Neuronal stem cell (in vitro differentiated cells): ENCODE measurements at regions not wholly inside any gene's neighbourhood (a gene's known extent, or its start where the extent isn't known, plus 50 kb on each side); places are given as distances from the start of the nearest gene placed in this dataset.
"Not testable (repeated sequence)": the region's sequence is repeated elsewhere in the genome, so short reads cannot be mapped to it uniquely, and the experiment has no call there.

Experiments
- DNase-seq: peaks from one replicate; pipeline ENCODE4 v3.0.0-alpha.2; 2013; ENCODE audit warnings: low spot score
- H2AFZ ChIP-seq: one replicate; pipeline ENCODE4 v1.6.1; 2013; ENCODE audit warnings: mild to moderate bottlenecking, low read length, inconsistent platforms
- H2AK5ac ChIP-seq: 2 replicates; pipeline ENCODE4 v1.6.1; 2013; ENCODE audit warnings: low read depth, mild to moderate bottlenecking, inconsistent platforms, low read length, moderate library complexity, mixed read lengths
- H2BK120ac ChIP-seq: 2 replicates; pipeline ENCODE4 v1.6.1; 2013; ENCODE audit warnings: low read depth, mild to moderate bottlenecking, inconsistent platforms, low read length, moderate library complexity, mixed read lengths
- H2BK12ac ChIP-seq: one replicate; pipeline ENCODE4 v1.6.1; 2013; ENCODE audit warnings: low read length, inconsistent platforms
- H2BK15ac ChIP-seq: 2 replicates; pipeline ENCODE4 v1.6.1; 2013; ENCODE audit warnings: mild to moderate bottlenecking, low read length, inconsistent platforms, mixed read lengths
- H2BK5ac ChIP-seq: one replicate; pipeline ENCODE4 v1.6.1; 2013; ENCODE audit warnings: inconsistent platforms, mild to moderate bottlenecking, low read length, moderate library complexity
- H3K14ac ChIP-seq: one replicate; pipeline ENCODE4 v1.6.1; 2013; ENCODE audit warnings: low read length, inconsistent platforms
- H3K18ac ChIP-seq: 2 replicates; pipeline ENCODE4 v1.6.1; 2013; ENCODE audit warnings: low read length, inconsistent platforms
- H3K23ac ChIP-seq: 2 replicates; pipeline ENCODE4 v1.6.1; 2013; ENCODE audit warnings: low read depth, mild to moderate bottlenecking, mixed read lengths, low read length, inconsistent platforms; ENCODE audit not compliant: poor library complexity
- H3K27ac ChIP-seq: replicated peaks from 3 replicates; pipeline ENCODE4 v1.5.1; 2013; ENCODE audit warnings: low read length, inconsistent platforms
- H3K27me3 ChIP-seq, 3 experiments: 2 replicates each; pipeline ENCODE4 v1.6.1; 2013; ENCODE audit warnings: low read length in 3 of 3, mild to moderate bottlenecking in 2 of 3, inconsistent platforms in 1 of 3, low read depth in 1 of 3, mixed read lengths in 1 of 3, moderate library complexity in 1 of 3; ENCODE audit not compliant: control insufficient read depth in 3 of 3, insufficient read depth in 3 of 3
- H3K36me3 ChIP-seq, 2 donors: replicated peaks in 1 of 2; 2 replicates each; pipeline ENCODE4 v1.6.1; 2013; ENCODE audit warnings: low read length in 2 of 2; ENCODE audit not compliant: control insufficient read depth in 2 of 2, insufficient read depth in 2 of 2
- H3K4ac ChIP-seq: 2 replicates; pipeline ENCODE4 v1.6.1; 2013; ENCODE audit warnings: inconsistent platforms, mild to moderate bottlenecking, low read length, moderate library complexity
- H3K4me1 ChIP-seq, 2 donors: 1 replicate in 1 of 2; 2 replicates in 1 of 2; pipeline ENCODE4 v1.6.1; 2013; ENCODE audit warnings: low read length in 2 of 2, low read depth in 1 of 2; ENCODE audit not compliant: control insufficient read depth in 2 of 2, insufficient read depth in 1 of 2
- H3K4me2 ChIP-seq: one replicate; pipeline ENCODE4 v1.6.1; 2013; ENCODE audit warnings: mild to moderate bottlenecking, low read length, inconsistent platforms; ENCODE audit not compliant: insufficient read depth, poor library complexity, severe bottlenecking
- H3K4me3 ChIP-seq, 2 donors: 2 replicates each; pipeline ENCODE4 v1.5.1; 2013; ENCODE audit warnings: low read length in 2 of 2, mild to moderate bottlenecking in 2 of 2, inconsistent platforms in 1 of 2, moderate library complexity in 1 of 2
- H3K79me1 ChIP-seq: one replicate; pipeline ENCODE4 v1.6.1; 2013; ENCODE audit warnings: low read depth, mild to moderate bottlenecking, inconsistent platforms, low read length, moderate library complexity
- H3K9ac ChIP-seq: one replicate; pipeline ENCODE4 v1.6.1; 2013; ENCODE audit warnings: mild to moderate bottlenecking, low read depth, low read length, inconsistent platforms; ENCODE audit not compliant: poor library complexity
- H3K9me3 ChIP-seq, 2 donors: replicated peaks in 1 of 2; 2 replicates each; pipeline versions ENCODE3 to v1.6.1; 2013; ENCODE audit warnings: low read length in 2 of 2, mild to moderate bottlenecking in 2 of 2, inconsistent platforms in 1 of 2, low read depth in 1 of 2, mixed read lengths in 1 of 2, moderate library complexity in 1 of 2; ENCODE audit not compliant: control insufficient read depth in 2 of 2, insufficient read depth in 1 of 2
- H4K8ac ChIP-seq: one replicate; pipeline ENCODE4 v1.6.1; 2013; ENCODE audit warnings: low read depth, mild to moderate bottlenecking, inconsistent platforms, low read length, moderate library complexity
- H4K91ac ChIP-seq: one replicate; pipeline ENCODE4 v1.6.1; 2013; ENCODE audit warnings: low read length, low read depth, mild to moderate bottlenecking, inconsistent platforms; ENCODE audit not compliant: poor library complexity
- WGBS, 2 donors: extraction: QIAGEN DNeasy Blood & Tissue Kit; methylation state at CpG; one replicate each; pipeline ENCODE4 v1.1.7; 2013; ENCODE audit warnings: missing lambda C conversion rate in 2 of 2, mixed read lengths in 1 of 2; ENCODE audit not compliant: insufficient read length in 2 of 2, insufficient replicate concordance in 1 of 2; ENCODE audit errors: extremely low coverage in 2 of 2; 5-methylcytosine and 5-hydroxymethylcytosine counted together

DNA sequence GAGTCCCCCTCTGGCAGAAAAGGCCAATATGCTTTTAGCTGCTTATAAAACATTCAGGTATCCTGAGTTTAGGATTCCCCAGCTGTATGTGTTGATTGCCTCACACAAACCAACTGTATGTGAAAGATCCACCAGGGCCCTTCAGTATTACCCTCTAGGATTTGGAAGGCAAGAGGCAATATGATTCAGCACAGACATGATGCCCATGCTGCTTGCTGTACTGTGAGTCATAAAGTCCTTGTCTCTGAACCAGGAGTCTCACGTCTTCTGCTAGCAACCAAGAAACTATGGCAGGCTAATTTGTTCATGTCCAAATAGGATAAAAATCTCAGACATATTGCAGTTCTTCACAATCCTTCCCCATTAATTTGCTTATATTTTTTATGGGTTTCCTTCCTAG, 789.2 kb upstream of the SLC35B3 start:
- Histone ChIP-seq H3K4me2 (no peak overlapping the region), H4K8ac (no peak overlapping the region), H3K27me3 (no peaks in the 10 kb centered on the region), H2BK15ac (no peak overlapping the region), H2AK5ac (no peak overlapping the region), H3K4ac (no peak overlapping the region), H3K9ac (no peak overlapping the region), H3K27ac (no peak overlapping the region), H2BK12ac (no peak overlapping the region), H3K36me3 (no peaks in the 10 kb centered on the region), H2AFZ (no peak overlapping the region), H3K79me1 (no peaks in the 10 kb centered on the region), H3K4me3 (no peak overlapping the region), H4K91ac (no peak overlapping the region), H3K14ac (no peak overlapping the region), H3K23ac (no peak overlapping the region), H2BK5ac (no peak overlapping the region), H3K18ac (no peak overlapping the region), H3K9me3 (no peaks in the 10 kb centered on the region), H2BK120ac (no peak overlapping the region), H3K4me1 (no peaks in the 10 kb centered on the region)
- no CpG with 5 or more reads among the region's 1 CpG for WGBS, 2 donors
- no peak for DNase-seq

- not testable (repeated sequence) for H3K18ac ChIP-seq, H3K36me3 ChIP-seq, H3K27me3 ChIP-seq, H4K91ac ChIP-seq, H2BK5ac ChIP-seq, H3K9me3 ChIP-seq, H3K14ac ChIP-seq, H2BK15ac ChIP-seq, H3K4me2 ChIP-seq, H2BK120ac ChIP-seq, H4K8ac ChIP-seq, H3K9ac ChIP-seq, H2AK5ac ChIP-seq, H3K79me1 ChIP-seq, H3K27ac ChIP-seq, DNase-seq, H3K23ac ChIP-seq, H2AFZ ChIP-seq, H2BK12ac ChIP-seq, H3K4me1 ChIP-seq, H3K4ac ChIP-seq, H3K4me3 ChIP-seq
- no CpG with 5 or more reads among the region's 8 CpGs for WGBS, 2 donors
These were observed 778.4 kb upstream of the SLC35B3 start for GRCh38 chr6:9213717-9214116.

GRCh38 chr6:9208966-9209365, 773.6 kb upstream of the SLC35B3 start:
- Histone ChIP-seq H2AFZ (no peak overlapping the region), H3K18ac (no peak overlapping the region), H2BK15ac (no peak overlapping the region), H4K91ac (no peak overlapping the region), H3K9ac (no peak overlapping the region), H3K79me1 (no peaks in the 10 kb centered on the region), H2BK120ac (no peak overlapping the region), H3K27ac (no peak overlapping the region), H3K23ac (no peak overlapping the region), H3K14ac (no peak overlapping the region), H3K36me3 (no peaks in the 10 kb centered on the region), H2BK5ac (no peak overlapping the region), H3K9me3 (no peaks in the 10 kb centered on the region), H3K4me2 (no peak overlapping the region), H3K4me1 (no peaks in the 10 kb centered on the region), H4K8ac (no peak overlapping the region), H3K4me3 (no peak overlapping the region), H3K4ac (no peak overlapping the region), H3K27me3 (no peaks in the 10 kb centered on the region), H2AK5ac (no peak overlapping the region), H2BK12ac (no peak overlapping the region)
- no CpG with 5 or more reads among the region's 3 CpGs for WGBS, 2 donors
- no peak for DNase-seq

DNA sequence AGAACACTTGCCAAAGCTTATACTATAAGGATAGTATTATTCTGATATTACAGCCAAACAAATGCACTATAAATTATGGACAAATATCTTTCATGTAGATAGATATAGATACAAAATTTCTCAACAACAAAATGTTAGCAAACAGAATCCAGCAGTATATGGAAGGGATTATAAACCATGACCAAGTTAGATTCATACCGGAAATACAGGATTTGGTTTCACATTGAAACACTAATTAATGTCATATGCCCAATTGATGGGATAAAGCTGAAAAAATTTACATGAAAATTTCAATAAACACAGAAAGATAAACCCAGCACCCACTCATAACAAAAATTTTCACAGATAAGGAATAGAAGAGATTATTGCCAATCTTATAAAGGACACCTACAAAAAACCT, 770.3 kb upstream of the SLC35B3 start:
- Histone ChIP-seq H2AFZ (no peak overlapping the region), H3K4ac (no peak overlapping the region), H4K8ac (no peak overlapping the region), H3K4me3 (no peak overlapping the region), H3K9me3 (no peaks in the 10 kb centered on the region), H3K36me3 (no peaks in the 10 kb centered on the region), H3K4me1 (no peaks in the 10 kb centered on the region), H3K79me1 (no peaks in the 10 kb centered on the region), H3K9ac (no peak overlapping the region), H3K14ac (no peak overlapping the region), H3K23ac (no peak overlapping the region), H2BK120ac (no peak overlapping the region), H2BK15ac (no peak overlapping the region), H3K18ac (no peak overlapping the region), H3K4me2 (no peak overlapping the region), H2AK5ac (no peak overlapping the region), H2BK5ac (no peak overlapping the region), H3K27ac (no peak overlapping the region), H2BK12ac (no peak overlapping the region), H3K27me3 (no peaks in the 10 kb centered on the region), H4K91ac (no peak overlapping the region)
- DNase-seq: no peak
- no CpG with 5 or more reads among the region's 1 CpG for WGBS, 2 donors
